GM13977 (cell line): ENCODE measurements at regions not wholly inside any gene's neighbourhood (a gene's known extent, or its start where the extent isn't known, plus 50 kb on each side); places are given as distances from the start of the nearest gene placed in this dataset.
A peak's percentile ranks its signal among the peaks of the same experiment; 100 is the strongest.

Experiments
- DNase-seq: peaks from one replicate; pipeline ENCODE4 v3.0.0; 2012; ENCODE audit warnings: low spot score
- CTCF ChIP-seq: IDR thresholded peaks from 2 replicates; pipeline ENCODE4 v1.5.1; 2012; ENCODE audit warnings: mild to moderate bottlenecking, control low read depth; ENCODE audit not compliant: insufficient read depth; ENCODE audit errors: extremely low read depth, missing control alignments
- in situ Hi-C: fragments of 300-500 bp; cut with MboI; formaldehyde crosslinking; loops from one replicate; pipeline ENCODE4 v1.12.0; 2022; ENCODE audit warnings: low sequenced_read_pairs, low pct_unique_long_range_greater_than_20kb, mixed read lengths, inconsistent platforms; ENCODE audit not compliant: unreplicated experiment

- in situ Hi-C loops = no loop called here
- no peak for DNase-seq
- TF ChIP-seq CTCF = no peak
These were observed 733.2 kb upstream of the KLHL1 start for GRCh38 chr13:70841240-70842061.

GRCh38 chr13:70835371-70835770, 727.1 kb upstream of the KLHL1 start:
- in situ Hi-C loops = no loop called here
- TF ChIP-seq CTCF = no peak

GRCh38 chr13:70829748-70830147, 721.5 kb upstream of the KLHL1 start:
- in situ Hi-C loops = no loop called here
- TF ChIP-seq CTCF = no peak
- peak; percentile 7 for DNase-seq

More at GRCh38 chr13:70835371-70835770, 727.1 kb upstream of the KLHL1 start:
- no peak for DNase-seq

- DNase-seq = no peak
- TF ChIP-seq CTCF = no peak
- in situ Hi-C loops = no loop called here
These were observed 709.3 kb upstream of the KLHL1 start for GRCh38 chr13:70817576-70817975.

GRCh38 chr13:70816853-70817252, 708.6 kb upstream of the KLHL1 start:
- no peak for TF ChIP-seq CTCF
- in situ Hi-C loops = no loop called here

GRCh38 chr13:70814684-70815083, 706.4 kb upstream of the KLHL1 start:
- no peak for DNase-seq
- in situ Hi-C loops = no loop called here
- TF ChIP-seq CTCF = no peak

More at GRCh38 chr13:70816853-70817252, 708.6 kb upstream of the KLHL1 start:
- DNase-seq = no peak
